Endodermal cell (in vitro differentiated cells): ENCODE measurements at regions not wholly inside any gene's neighbourhood (a gene's known extent, or its start where the extent isn't known, plus 50 kb on each side); places are given as distances from the start of the nearest gene placed in this dataset.

ENCODE experiments used
- DNase-seq: peaks from one replicate; pipeline ENCODE4 v3.0.0-alpha.2; 2017
- H3K27ac ChIP-seq: 2 replicates; pipeline ENCODE4 v1.5.1; 2013; ENCODE audit warnings: mild to moderate bottlenecking, low read depth, low read length, moderate library complexity
- H3K27me3 ChIP-seq: 2 replicates; pipeline ENCODE4 v1.6.1; 2013; ENCODE audit warnings: mild to moderate bottlenecking, low read length, moderate library complexity; ENCODE audit not compliant: insufficient read depth, control insufficient read depth, poor library complexity, severe bottlenecking
- H3K36me3 ChIP-seq: 2 replicates; pipeline ENCODE4 v1.7.0; 2013; ENCODE audit warnings: mild to moderate bottlenecking, low read length, moderate library complexity; ENCODE audit not compliant: control insufficient read depth, insufficient read depth
- H3K4me1 ChIP-seq: one replicate; pipeline ENCODE4 v1.7.0; 2013; ENCODE audit warnings: low read length; ENCODE audit not compliant: control insufficient read depth, insufficient read depth
- H3K4me3 ChIP-seq: 2 replicates; pipeline ENCODE4 v1.5.1; 2013; ENCODE audit warnings: mild to moderate bottlenecking, low read length, moderate library complexity
- H3K9ac ChIP-seq: 2 replicates; pipeline ENCODE4 v1.6.1; 2013; ENCODE audit warnings: mild to moderate bottlenecking, low read length, moderate library complexity; ENCODE audit not compliant: poor library complexity, severe bottlenecking; ENCODE audit errors: extremely low read depth
- H3K9me3 ChIP-seq: 2 replicates; pipeline ENCODE4 v1.6.1; 2013; ENCODE audit warnings: mild to moderate bottlenecking, low read length, moderate library complexity; ENCODE audit not compliant: control insufficient read depth
- H3K27ac Mint-ChIP-seq: 2 replicates; pipeline ENCODE4 v1.8.0; 2020; ENCODE audit warnings: mixed read lengths
- H3K27me3 Mint-ChIP-seq: 2 replicates; pipeline ENCODE4 v1.8.0; 2021; ENCODE audit warnings: mild to moderate bottlenecking, mixed read lengths; ENCODE audit not compliant: insufficient read depth
- H3K36me3 Mint-ChIP-seq: 2 replicates; pipeline ENCODE4 v1.8.0; 2020; ENCODE audit warnings: low read depth, mixed read lengths
- H3K4me1 Mint-ChIP-seq: 2 replicates; pipeline ENCODE4 v1.8.0; 2020; ENCODE audit warnings: mixed read lengths
- H3K4me3 Mint-ChIP-seq: 2 replicates; pipeline ENCODE4 v1.8.0; 2020; ENCODE audit warnings: mild to moderate bottlenecking, moderate library complexity, mixed read lengths
- H3K9me3 Mint-ChIP-seq: 2 replicates; pipeline ENCODE4 v1.8.0; 2020; ENCODE audit warnings: mild to moderate bottlenecking, mixed read lengths
- CTCF ChIP-seq: fragments of 200-600 bp; sonication (generic); conservative IDR thresholded peaks from 2 replicates; pipeline ENCODE4 v1.5.0; 2021; ENCODE audit warnings: antibody characterized with exemption, mild to moderate bottlenecking
- WGBS, 2 experiments: methylation state at CpG; one replicate each; pipeline versions ENCODE4 v1.1.5 to v1.1.7; 2013; ENCODE audit warnings: missing lambda C conversion rate in 2 of 2, mixed read lengths in 1 of 2; ENCODE audit not compliant: insufficient coverage in 1 of 2, insufficient read length in 1 of 2; 5-methylcytosine and 5-hydroxymethylcytosine counted together

- peaks cover 18% of the 10 kb centered on the region for H3K27me3 Mint-ChIP-seq
- Histone ChIP-seq H3K4me3 (no peak overlapping the region), H3K27me3 (no peaks in the 10 kb centered on the region), H3K9ac (no peak overlapping the region), H3K27ac (no peak overlapping the region), H3K9me3 (no peaks in the 10 kb centered on the region), H3K4me1 (peaks cover 6% of the 10 kb centered on the region), H3K36me3 (no peaks in the 10 kb centered on the region)
- H3K36me3 Mint-ChIP-seq = no peaks in the 10 kb centered on the region
- H3K27ac Mint-ChIP-seq = no peak overlapping the region
- WGBS, 2 experiments = 92 to 96% methylated on average over 19 of the region's 19 CpGs
- DNase-seq = no peak
- H3K9me3 Mint-ChIP-seq = peaks cover 1% of the 10 kb centered on the region
- H3K4me3 Mint-ChIP-seq = no peak overlapping the region
- H3K4me1 Mint-ChIP-seq = peaks cover 5% of the 10 kb centered on the region
- TF ChIP-seq CTCF = no peak
These were observed 79.1 kb upstream of the SLC22A23 start for GRCh38 chr6:3535776-3536435.

- Histone ChIP-seq H3K9me3 (no peaks in the 10 kb centered on the region), H3K4me3 (no peak overlapping the region), H3K27me3 (no peaks in the 10 kb centered on the region), H3K27ac (no peak overlapping the region), H3K9ac (no peak overlapping the region), H3K36me3 (no peaks in the 10 kb centered on the region), H3K4me1 (peaks cover 2% of the 10 kb centered on the region)
- H3K27me3 Mint-ChIP-seq = peaks cover 21% of the 10 kb centered on the region
- no peaks in the 10 kb centered on the region for H3K36me3 Mint-ChIP-seq
- peaks cover 1% of the 10 kb centered on the region for H3K9me3 Mint-ChIP-seq
- DNase-seq = no peak
- H3K4me3 Mint-ChIP-seq = no peak overlapping the region
- TF ChIP-seq CTCF = no peak
- no peak overlapping the region for H3K27ac Mint-ChIP-seq
- H3K4me1 Mint-ChIP-seq = peaks cover 1% of the 10 kb centered on the region
- 92 to 100% methylated on average over 1 to 4 of the region's 4 CpGs for WGBS, 2 experiments
These were observed 78.4 kb upstream of the SLC22A23 start for GRCh38 chr6:3535033-3535775.

- peaks cover 1% of the 10 kb centered on the region for H3K9me3 Mint-ChIP-seq
- Histone ChIP-seq H3K4me3 (no peak overlapping the region), H3K27ac (no peak overlapping the region), H3K27me3 (no peaks in the 10 kb centered on the region), H3K36me3 (no peaks in the 10 kb centered on the region), H3K9ac (no peak overlapping the region), H3K9me3 (no peaks in the 10 kb centered on the region), H3K4me1 (no peaks in the 10 kb centered on the region)
- H3K27me3 Mint-ChIP-seq = peaks cover 22% of the 10 kb centered on the region
- DNase-seq = no peak
- H3K27ac Mint-ChIP-seq = no peak overlapping the region
- no peak for TF ChIP-seq CTCF
- no peak overlapping the region for H3K4me3 Mint-ChIP-seq
- WGBS, 2 experiments = 91 to 97% methylated on average over 3 to 4 of the region's 4 CpGs
- H3K36me3 Mint-ChIP-seq = no peaks in the 10 kb centered on the region
- H3K4me1 Mint-ChIP-seq = no peaks in the 10 kb centered on the region
These were observed 77.7 kb upstream of the SLC22A23 start for GRCh38 chr6:3534599-3534998.
